ENCODE measurements at regions not wholly inside any gene's neighbourhood (a gene's known extent, or its start where the extent isn't known, plus 50 kb on each side); places are given as distances from the start of the nearest gene placed in this dataset.

GRCh38 chr11:112453601-112454577 lies 193.2 kb upstream of the PLET1 start:
- WGBS = 81% methylated on average over 4 of the region's 4 CpGs
- TF ChIP-seq CTCF (IDR thresholded peaks at IDR 0.05; ENCODE audit: low read depth, low read length, missing input control) (peak; percentile 57), JUND (IDR thresholded peaks at IDR 0.05) (no peak), GABPA (IDR thresholded peaks at IDR 0.05 in 1 of 2, conservative IDR thresholded peaks at IDR 0.05 in 1 of 2) (no peak), NR2F2 (IDR thresholded peaks at IDR 0.05) (no peak), SP1 (IDR thresholded peaks at IDR 0.05) (no peak), YY1 (IDR thresholded peaks at IDR 0.05) (no peak), RAD21 (IDR thresholded peaks at IDR 0.05) (peak; percentile 70 to 80), RXRA (IDR thresholded peaks at IDR 0.05) (peak; percentile 49 to 74), HNF4A (conservative IDR thresholded peaks at IDR 0.05) (no peak), REST (IDR thresholded peaks at IDR 0.05) (no peak), FOXA2 (IDR thresholded peaks at IDR 0.05) (no peak), TAF1 (conservative IDR thresholded peaks at IDR 0.05) (no peak), EGR1 (IDR thresholded peaks at IDR 0.05; ENCODE audit: low read depth in 2 of 2) (no peak), FOXA1 (IDR thresholded peaks at IDR 0.05) (no peak), HNF4G (IDR thresholded peaks at IDR 0.05) (no peak)
- TF ChIP-seq, protein P1, sequence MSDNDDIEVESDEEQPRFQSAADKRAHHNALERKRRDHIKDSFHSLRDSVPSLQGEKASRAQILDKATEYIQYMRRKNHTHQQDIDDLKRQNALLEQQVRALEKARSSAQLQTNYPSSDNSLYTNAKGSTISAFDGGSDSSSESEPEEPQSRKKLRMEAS (IDR thresholded peaks at IDR 0.05) = no peak
- TF ChIP-seq, protein P2, sequence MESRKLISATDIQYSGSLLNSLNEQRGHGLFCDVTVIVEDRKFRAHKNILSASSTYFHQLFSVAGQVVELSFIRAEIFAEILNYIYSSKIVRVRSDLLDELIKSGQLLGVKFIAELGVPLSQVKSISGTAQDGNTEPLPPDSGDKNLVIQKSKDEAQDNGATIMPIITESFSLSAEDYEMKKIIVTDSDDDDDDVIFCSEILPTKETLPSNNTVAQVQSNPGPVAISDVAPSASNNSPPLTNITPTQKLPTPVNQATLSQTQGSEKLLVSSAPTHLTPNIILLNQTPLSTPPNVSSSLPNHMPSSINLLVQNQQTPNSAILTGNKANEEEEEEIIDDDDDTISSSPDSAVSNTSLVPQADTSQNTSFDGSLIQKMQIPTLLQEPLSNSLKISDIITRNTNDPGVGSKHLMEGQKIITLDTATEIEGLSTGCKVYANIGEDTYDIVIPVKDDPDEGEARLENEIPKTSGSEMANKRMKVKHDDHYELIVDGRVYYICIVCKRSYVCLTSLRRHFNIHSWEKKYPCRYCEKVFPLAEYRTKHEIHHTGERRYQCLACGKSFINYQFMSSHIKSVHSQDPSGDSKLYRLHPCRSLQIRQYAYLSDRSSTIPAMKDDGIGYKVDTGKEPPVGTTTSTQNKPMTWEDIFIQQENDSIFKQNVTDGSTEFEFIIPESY (IDR thresholded peaks at IDR 0.05) = no peak
- TF ChIP-seq, protein P3, sequence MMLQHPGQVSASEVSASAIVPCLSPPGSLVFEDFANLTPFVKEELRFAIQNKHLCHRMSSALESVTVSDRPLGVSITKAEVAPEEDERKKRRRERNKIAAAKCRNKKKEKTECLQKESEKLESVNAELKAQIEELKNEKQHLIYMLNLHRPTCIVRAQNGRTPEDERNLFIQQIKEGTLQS (IDR thresholded peaks at IDR 0.05) = no peak
- Histone ChIP-seq H3K27ac (ENCODE audit: low read depth in 1 of 2, low read length in 2 of 2) (no peak overlapping the region), H3K4me3 (ENCODE audit: low read depth in 1 of 3, low read length in 3 of 3) (no peak overlapping the region), H3K9me3 (ENCODE audit: control insufficient read depth in 4 of 4, low read length in 3 of 4) (no peaks in the 10 kb centered on the region), H3K36me3 (ENCODE audit: control insufficient read depth in 4 of 4, insufficient read depth in 3 of 4, low read depth in 1 of 4, low read length in 3 of 4) (no peaks in the 10 kb centered on the region), H3K4me1 (ENCODE audit: control insufficient read depth in 4 of 4, insufficient read depth in 4 of 4, low read length in 3 of 4) (no peaks in the 10 kb centered on the region), H3K27me3 (ENCODE audit: control insufficient read depth in 4 of 4, insufficient read depth in 4 of 4, low read length in 3 of 4) (no peaks in the 10 kb centered on the region), H3K9ac (ENCODE audit: low read depth in 1 of 2, low read length in 2 of 2) (no peak overlapping the region)
- no peak for DNase-seq (ENCODE audit: low spot score)

All from liver (tissue), 8 donors.